Immature natural killer cell (primary cell): ENCODE measurements at regions not wholly inside any gene's neighbourhood (a gene's known extent, or its start where the extent isn't known, plus 50 kb on each side); places are given as distances from the start of the nearest gene placed in this dataset.

ENCODE experiments used
- DNase-seq, 3 donors: peaks; one replicate each; pipeline ENCODE4 v3.0.0; 2022; ENCODE audit warnings: mixed read lengths in 1 of 3
- H3K27ac Mint-ChIP-seq, 6 donors: one replicate each; pipeline ENCODE4 v1.8.0; 2020; ENCODE audit warnings: mixed read lengths in 6 of 6, mild to moderate bottlenecking in 5 of 6, inconsistent platforms in 4 of 6, moderate library complexity in 3 of 6
- H3K27me3 Mint-ChIP-seq, 3 donors: one replicate each; pipeline ENCODE4 v1.8.0; 2020 to 2021; ENCODE audit warnings: low read depth in 3 of 3, mild to moderate bottlenecking in 3 of 3, mixed read lengths in 3 of 3, moderate library complexity in 3 of 3, inconsistent platforms in 1 of 3
- H3K36me3 Mint-ChIP-seq, 3 donors: one replicate each; pipeline ENCODE4 v1.8.0; 2020; ENCODE audit warnings: mixed read lengths in 3 of 3, inconsistent platforms in 2 of 3, mild to moderate bottlenecking in 2 of 3
- H3K4me1 Mint-ChIP-seq, 2 donors: one replicate each; pipeline ENCODE4 v1.8.0; 2020; ENCODE audit warnings: inconsistent platforms in 2 of 2, mild to moderate bottlenecking in 2 of 2, mixed read lengths in 2 of 2, moderate library complexity in 1 of 2
- H3K4me3 Mint-ChIP-seq, 5 donors: one replicate each; pipeline ENCODE4 v1.8.0; 2020; ENCODE audit warnings: mild to moderate bottlenecking in 5 of 5, mixed read lengths in 5 of 5, inconsistent platforms in 3 of 5, moderate library complexity in 3 of 5
- H3K9me3 Mint-ChIP-seq, 6 donors: one replicate each; pipeline ENCODE4 v1.8.0; 2020; ENCODE audit warnings: mild to moderate bottlenecking in 6 of 6, mixed read lengths in 6 of 6, inconsistent platforms in 4 of 6, moderate library complexity in 3 of 6

GRCh38 chr2:220837226-220837625 is 734.9 kb downstream of the EPHA4 start:
- no peak overlapping the region for H3K27ac Mint-ChIP-seq
- no peak overlapping the region for H3K4me3 Mint-ChIP-seq
- H3K27me3 Mint-ChIP-seq = peaks cover 0 to 7% (median 1%) of the 10 kb centered on the region in 3 donors
- no peaks in the 10 kb centered on the region for H3K36me3 Mint-ChIP-seq
- no peak for DNase-seq
- H3K9me3 Mint-ChIP-seq = no peaks in the 10 kb centered on the region
- no peaks in the 10 kb centered on the region for H3K4me1 Mint-ChIP-seq

- Mint-ChIP-seq H3K27me3 (peaks cover 0 to 8% (median 1%) of the 10 kb centered on the region in 3 donors), H3K36me3 (no peaks in the 10 kb centered on the region), H3K4me3 (no peak overlapping the region), H3K9me3 (no peaks in the 10 kb centered on the region), H3K4me1 (no peaks in the 10 kb centered on the region), H3K27ac (no peak overlapping the region)
- DNase-seq = no peak
Measured at GRCh38 chr2:220842901-220843665, 729.0 kb downstream of the EPHA4 start.

GRCh38 chr2:220845766-220846273 is 726.3 kb downstream of the EPHA4 start:
- Mint-ChIP-seq H3K27me3 (peaks cover 0 to 5% (median 1%) of the 10 kb centered on the region in 3 donors), H3K4me1 (no peaks in the 10 kb centered on the region), H3K36me3 (no peaks in the 10 kb centered on the region), H3K27ac (no peak overlapping the region), H3K9me3 (no peaks in the 10 kb centered on the region), H3K4me3 (no peak overlapping the region)
- no peak for DNase-seq

GRCh38 chr2:220847006-220847405 is 725.1 kb downstream of the EPHA4 start:
- H3K27ac Mint-ChIP-seq = no peak overlapping the region

GRCh38 chr2:220847589-220847988 is 724.5 kb downstream of the EPHA4 start:
- peaks cover 1 to 5% (median 1%) of the 10 kb centered on the region in 3 donors for H3K27me3 Mint-ChIP-seq
- H3K9me3 Mint-ChIP-seq = no peaks in the 10 kb centered on the region
- H3K36me3 Mint-ChIP-seq = no peaks in the 10 kb centered on the region
- no peak overlapping the region for H3K4me3 Mint-ChIP-seq
- DNase-seq = no peak
- H3K27ac Mint-ChIP-seq = no peak overlapping the region
- H3K4me1 Mint-ChIP-seq = no peaks in the 10 kb centered on the region

More at GRCh38 chr2:220847006-220847405, 725.1 kb downstream of the EPHA4 start:
- H3K9me3 Mint-ChIP-seq = no peaks in the 10 kb centered on the region
- H3K4me1 Mint-ChIP-seq = no peaks in the 10 kb centered on the region
- H3K27me3 Mint-ChIP-seq = peaks cover 1 to 5% (median 1%) of the 10 kb centered on the region in 3 donors
- DNase-seq = no peak
- no peaks in the 10 kb centered on the region for H3K36me3 Mint-ChIP-seq
- H3K4me3 Mint-ChIP-seq = no peak overlapping the region

GRCh38 chr2:220849433-220849832 is 722.7 kb downstream of the EPHA4 start:
- Mint-ChIP-seq H3K9me3 (no peaks in the 10 kb centered on the region), H3K36me3 (no peaks in the 10 kb centered on the region), H3K4me3 (no peak overlapping the region), H3K27me3 (peaks cover 0 to 1% (median 1%) of the 10 kb centered on the region in 3 donors), H3K4me1 (no peaks in the 10 kb centered on the region), H3K27ac (no peak overlapping the region)
- DNase-seq = no peak

GRCh38 chr2:220850116-220850515 is 722.0 kb downstream of the EPHA4 start:
- no peaks in the 10 kb centered on the region for H3K36me3 Mint-ChIP-seq
- H3K27ac Mint-ChIP-seq = no peak overlapping the region
- no peaks in the 10 kb centered on the region for H3K4me1 Mint-ChIP-seq
- no peak overlapping the region for H3K4me3 Mint-ChIP-seq
- no peaks in the 10 kb centered on the region for H3K9me3 Mint-ChIP-seq
- H3K27me3 Mint-ChIP-seq = peaks cover 0 to 1% (median 1%) of the 10 kb centered on the region in 3 donors
- DNase-seq = no peak

- Mint-ChIP-seq H3K27ac (no peak overlapping the region), H3K36me3 (no peaks in the 10 kb centered on the region), H3K4me3 (no peak overlapping the region), H3K9me3 (no peaks in the 10 kb centered on the region), H3K27me3 (peaks cover 0 to 1% (median 0%) of the 10 kb centered on the region in 3 donors), H3K4me1 (no peaks in the 10 kb centered on the region)
- DNase-seq = no peak
Measured at GRCh38 chr2:220855296-220855695, 716.8 kb downstream of the EPHA4 start.

- H3K36me3 Mint-ChIP-seq = no peaks in the 10 kb centered on the region
- H3K27me3 Mint-ChIP-seq = peaks cover 0 to 2% (median 0%) of the 10 kb centered on the region in 3 donors
- no peak overlapping the region for H3K27ac Mint-ChIP-seq
- H3K9me3 Mint-ChIP-seq = no peaks in the 10 kb centered on the region
- H3K4me3 Mint-ChIP-seq = no peak overlapping the region
- DNase-seq = no peak
- H3K4me1 Mint-ChIP-seq = no peaks in the 10 kb centered on the region
Measured at GRCh38 chr2:220856486-220856885, 715.6 kb downstream of the EPHA4 start.

- H3K4me3 Mint-ChIP-seq = no peak overlapping the region
- H3K36me3 Mint-ChIP-seq = no peaks in the 10 kb centered on the region
- H3K27me3 Mint-ChIP-seq = peaks cover 0 to 4% (median 0%) of the 10 kb centered on the region in 3 donors
- H3K4me1 Mint-ChIP-seq = no peaks in the 10 kb centered on the region
- no peak overlapping the region for H3K27ac Mint-ChIP-seq
- no peaks in the 10 kb centered on the region for H3K9me3 Mint-ChIP-seq
- no peak for DNase-seq
Measured at GRCh38 chr2:220857368-220857767, 714.7 kb downstream of the EPHA4 start.

- Mint-ChIP-seq H3K36me3 (no peaks in the 10 kb centered on the region), H3K4me1 (no peaks in the 10 kb centered on the region), H3K9me3 (no peaks in the 10 kb centered on the region), H3K27ac (no peak overlapping the region), H3K27me3 (peaks cover 0 to 4% (median 1%) of the 10 kb centered on the region in 3 donors), H3K4me3 (no peak overlapping the region)
- no peak for DNase-seq
Measured at GRCh38 chr2:220858101-220858500, 714.0 kb downstream of the EPHA4 start.

GRCh38 chr2:220871909-220872308 is 700.2 kb downstream of the EPHA4 start:
- Mint-ChIP-seq H3K27me3 (peaks cover 0 to 3% (median 2%) of the 10 kb centered on the region in 3 donors), H3K27ac (no peak overlapping the region), H3K4me1 (no peaks in the 10 kb centered on the region), H3K36me3 (no peaks in the 10 kb centered on the region), H3K4me3 (no peak overlapping the region), H3K9me3 (peaks cover 0 to 4% (median 0%) of the 10 kb centered on the region in 6 donors)
- no peak for DNase-seq

- no peak for DNase-seq
- H3K27ac Mint-ChIP-seq = no peak overlapping the region
- no peaks in the 10 kb centered on the region for H3K36me3 Mint-ChIP-seq
- peaks cover 0 to 2% (median 0%) of the 10 kb centered on the region in 6 donors for H3K9me3 Mint-ChIP-seq
- H3K4me3 Mint-ChIP-seq = no peak overlapping the region
- peaks cover 0 to 5% (median 2%) of the 10 kb centered on the region in 3 donors for H3K27me3 Mint-ChIP-seq
- no peaks in the 10 kb centered on the region for H3K4me1 Mint-ChIP-seq
Measured at GRCh38 chr2:220876080-220876824, 695.9 kb downstream of the EPHA4 start.

- H3K9me3 Mint-ChIP-seq = peaks cover 0 to 2% (median 0%) of the 10 kb centered on the region in 6 donors
- H3K36me3 Mint-ChIP-seq = no peaks in the 10 kb centered on the region
- H3K4me3 Mint-ChIP-seq = no peak overlapping the region
- peaks cover 0 to 5% (median 2%) of the 10 kb centered on the region in 3 donors for H3K27me3 Mint-ChIP-seq
- H3K4me1 Mint-ChIP-seq = no peaks in the 10 kb centered on the region
- no peak overlapping the region for H3K27ac Mint-ChIP-seq
- no peak for DNase-seq
Measured at GRCh38 chr2:220877491-220877890, 694.6 kb downstream of the EPHA4 start.
